NT2/D1 (cell line): ENCODE measurements at regions not wholly inside any gene's neighbourhood (a gene's known extent, or its start where the extent isn't known, plus 50 kb on each side); places are given as distances from the start of the nearest gene placed in this dataset.

Experiments
- YY1 ChIP-seq: IDR thresholded peaks from 2 replicates; pipeline ENCODE4 v1.6.1; 2011; ENCODE audit not compliant: insufficient read length, insufficient read depth
- ZNF274 ChIP-seq: IDR thresholded peaks from 2 replicates; pipeline ENCODE4 v1.6.1; 2011; ENCODE audit warnings: mild to moderate bottlenecking, low read depth, low read length

DNA sequence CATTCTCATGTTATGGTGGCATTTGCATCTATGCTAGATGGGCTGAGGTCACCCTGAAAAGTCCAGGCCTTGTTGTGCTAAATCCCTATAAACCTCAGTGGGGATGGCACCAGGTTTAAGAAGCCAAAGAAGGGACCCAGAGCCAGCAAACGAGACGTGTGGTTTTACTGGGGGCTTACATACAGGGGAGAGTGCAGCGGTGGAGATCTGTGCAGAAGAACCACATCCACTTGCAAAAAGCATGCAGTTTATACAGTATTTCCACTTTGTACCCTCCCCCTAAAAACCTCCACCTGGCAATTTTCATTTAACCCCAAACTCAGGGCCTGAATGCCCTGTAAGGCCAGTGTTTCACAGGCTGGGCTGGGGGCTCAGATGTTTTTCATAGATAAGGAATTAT lies 134.9 kb upstream of the GATB start:
- no peak for TF ChIP-seq ZNF274
- no peak for TF ChIP-seq YY1
